ENCODE measurements at regions not wholly inside any gene's neighbourhood (a gene's known extent, or its start where the extent isn't known, plus 50 kb on each side); places are given as distances from the start of the nearest gene placed in this dataset.

DNA sequence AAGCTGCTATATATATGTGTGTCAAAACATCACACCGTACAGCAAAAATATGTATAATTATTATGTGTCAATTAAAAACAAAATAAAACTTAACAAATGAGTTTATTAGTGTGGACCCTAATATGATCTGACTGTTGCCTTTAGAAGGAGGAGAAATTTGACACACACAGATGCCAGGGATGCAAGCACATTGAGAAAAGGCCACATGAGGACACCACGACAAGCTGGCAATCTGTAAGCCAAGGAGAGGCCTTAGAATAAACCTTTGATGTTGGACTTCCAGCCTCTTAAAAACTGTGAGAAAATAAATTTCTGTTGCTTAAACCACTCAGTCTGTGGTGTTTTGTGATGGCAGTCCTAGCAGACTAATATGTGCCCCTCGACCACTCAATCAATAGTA, 214.7 kb downstream of the KCNS3 start:
- Histone ChIP-seq H3K9me3 (replicated peaks in 1 of 3) (no peaks in the 10 kb centered on the region), H3K27me3 (peaks cover 3% of the 10 kb centered on the region), H3K4me3 (no peak overlapping the region), H3K27ac (no peak overlapping the region), H3K4me1 (replicated peaks in 1 of 2) (no peaks in the 10 kb centered on the region), H3K36me3 (replicated peaks in 1 of 2) (no peaks in the 10 kb centered on the region)
- TF ChIP-seq, protein P1, sequence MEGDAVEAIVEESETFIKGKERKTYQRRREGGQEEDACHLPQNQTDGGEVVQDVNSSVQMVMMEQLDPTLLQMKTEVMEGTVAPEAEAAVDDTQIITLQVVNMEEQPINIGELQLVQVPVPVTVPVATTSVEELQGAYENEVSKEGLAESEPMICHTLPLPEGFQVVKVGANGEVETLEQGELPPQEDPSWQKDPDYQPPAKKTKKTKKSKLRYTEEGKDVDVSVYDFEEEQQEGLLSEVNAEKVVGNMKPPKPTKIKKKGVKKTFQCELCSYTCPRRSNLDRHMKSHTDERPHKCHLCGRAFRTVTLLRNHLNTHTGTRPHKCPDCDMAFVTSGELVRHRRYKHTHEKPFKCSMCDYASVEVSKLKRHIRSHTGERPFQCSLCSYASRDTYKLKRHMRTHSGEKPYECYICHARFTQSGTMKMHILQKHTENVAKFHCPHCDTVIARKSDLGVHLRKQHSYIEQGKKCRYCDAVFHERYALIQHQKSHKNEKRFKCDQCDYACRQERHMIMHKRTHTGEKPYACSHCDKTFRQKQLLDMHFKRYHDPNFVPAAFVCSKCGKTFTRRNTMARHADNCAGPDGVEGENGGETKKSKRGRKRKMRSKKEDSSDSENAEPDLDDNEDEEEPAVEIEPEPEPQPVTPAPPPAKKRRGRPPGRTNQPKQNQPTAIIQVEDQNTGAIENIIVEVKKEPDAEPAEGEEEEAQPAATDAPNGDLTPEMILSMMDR (IDR thresholded peaks at IDR 0.05), result no peak
- no peak for TF ChIP-seq POLR2A (IDR thresholded peaks at IDR 0.05)
- WGBS, 4 donors, result 88 to 93% (median 92%) methylated on average over 3 of the region's 3 CpGs
- intact Hi-C loops (cut with DNase I), result no loop called here
- no peak for DNase-seq

DNA sequence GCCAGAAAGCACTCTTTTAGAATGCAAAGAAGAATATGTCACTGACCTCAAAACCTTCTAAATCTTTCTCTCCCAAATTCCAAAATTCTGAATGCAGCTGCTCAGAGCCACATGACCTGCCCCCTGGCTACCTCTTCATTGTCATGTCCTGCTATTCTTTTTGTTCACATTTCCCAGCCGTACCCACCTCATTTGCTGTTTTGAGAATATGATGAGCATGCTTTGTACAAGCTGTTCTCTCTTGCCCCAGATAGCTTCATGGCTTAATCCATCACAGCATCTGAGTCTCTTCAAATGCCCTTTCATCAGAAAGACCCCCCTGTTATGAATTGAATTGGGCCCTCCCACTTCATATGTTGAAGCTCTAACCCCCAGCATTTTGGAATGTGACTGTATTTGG, 214.3 kb downstream of the KCNS3 start:
- Histone ChIP-seq H3K4me1 (replicated peaks in 1 of 2) (no peaks in the 10 kb centered on the region), H3K27me3 (peaks cover 3% of the 10 kb centered on the region), H3K4me3 (no peak overlapping the region), H3K9me3 (replicated peaks in 1 of 3) (no peaks in the 10 kb centered on the region), H3K36me3 (replicated peaks in 1 of 2) (no peaks in the 10 kb centered on the region), H3K27ac (no peak overlapping the region)
- TF ChIP-seq, protein P1 (IDR thresholded peaks at IDR 0.05), result no peak
- no peak for TF ChIP-seq POLR2A (IDR thresholded peaks at IDR 0.05)
- intact Hi-C loops (cut with DNase I), result no loop called here
- no peak for DNase-seq
- WGBS, 4 donors, result 56 to 85% (median 72%) methylated on average over 1 of the region's 1 CpG

DNA sequence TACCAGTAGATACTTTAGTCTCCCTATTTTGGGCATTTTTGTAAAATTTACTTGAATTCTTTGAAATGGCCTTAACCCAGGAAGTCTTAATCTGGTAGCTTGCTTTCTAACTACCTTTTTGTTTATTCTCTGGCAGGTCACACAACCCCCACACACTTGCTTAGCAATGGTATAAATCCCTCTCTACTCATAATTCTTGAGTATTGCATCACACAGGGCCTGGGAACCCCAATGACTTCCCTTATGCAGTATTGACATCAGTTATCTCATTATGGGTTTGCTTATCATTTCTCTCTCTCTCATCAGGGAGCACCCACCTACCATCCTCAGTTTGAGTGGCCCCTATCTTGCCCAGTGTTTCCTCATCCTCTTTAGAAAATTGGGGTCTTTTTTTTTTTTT, 207.1 kb downstream of the KCNS3 start:
- Histone ChIP-seq H3K4me1 (replicated peaks in 1 of 2) (no peaks in the 10 kb centered on the region), H3K27ac (no peak overlapping the region), H3K36me3 (replicated peaks in 1 of 2) (no peaks in the 10 kb centered on the region), H3K4me3 (no peak overlapping the region), H3K27me3 (peaks cover 3% of the 10 kb centered on the region), H3K9me3 (replicated peaks in 1 of 3) (no peaks in the 10 kb centered on the region)
- intact Hi-C loops (cut with DNase I), result no loop called here
- no peak for TF ChIP-seq POLR2A (IDR thresholded peaks at IDR 0.05)
- TF ChIP-seq, protein P1 (IDR thresholded peaks at IDR 0.05), result no peak
- DNase-seq, result no peak

DNA sequence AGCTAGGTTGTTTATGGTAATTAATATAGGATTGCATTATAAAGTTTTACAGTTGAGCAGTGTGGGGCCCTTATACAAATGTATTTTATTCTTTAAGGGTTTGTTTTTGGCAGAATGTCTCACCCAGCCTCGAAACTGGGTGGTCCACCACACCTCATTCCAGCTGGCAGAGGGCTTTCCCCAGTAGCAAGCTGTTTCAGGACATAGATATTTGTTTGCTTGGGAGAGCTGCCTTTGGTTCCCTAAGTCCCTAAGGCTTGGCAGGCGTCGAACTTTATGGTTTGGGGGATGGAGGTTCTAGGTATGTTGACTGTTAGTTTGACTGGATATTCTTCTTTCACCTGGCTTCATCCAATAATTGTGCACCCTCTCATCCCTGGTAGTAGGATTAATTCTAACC, 205.9 kb downstream of the KCNS3 start:
- H3K27me3 ChIP-seq, result no peaks in the 10 kb centered on the region
- WGBS, 4 donors, result 55 to 79% (median 63%) methylated on average over 3 of the region's 3 CpGs
- no peak for DNase-seq

More for the DNA sequence above, 205.9 kb downstream of the KCNS3 start:
- no peaks in the 10 kb centered on the region for H3K36me3 ChIP-seq (replicated peaks in 1 of 2)
- intact Hi-C loops (cut with DNase I), result no loop called here
- TF ChIP-seq, protein P1 (IDR thresholded peaks at IDR 0.05), result no peak
- TF ChIP-seq POLR2A (IDR thresholded peaks at IDR 0.05), result no peak
- no peak overlapping the region for H3K27ac ChIP-seq
- H3K4me1 ChIP-seq (replicated peaks in 1 of 2), result no peaks in the 10 kb centered on the region
- no peaks in the 10 kb centered on the region for H3K9me3 ChIP-seq (replicated peaks in 1 of 3)
- H3K4me3 ChIP-seq, result no peak overlapping the region
